ENCODE measurements at regions not wholly inside any gene's neighbourhood (a gene's known extent, or its start where the extent isn't known, plus 50 kb on each side); places are given as distances from the start of the nearest gene placed in this dataset.

DNA sequence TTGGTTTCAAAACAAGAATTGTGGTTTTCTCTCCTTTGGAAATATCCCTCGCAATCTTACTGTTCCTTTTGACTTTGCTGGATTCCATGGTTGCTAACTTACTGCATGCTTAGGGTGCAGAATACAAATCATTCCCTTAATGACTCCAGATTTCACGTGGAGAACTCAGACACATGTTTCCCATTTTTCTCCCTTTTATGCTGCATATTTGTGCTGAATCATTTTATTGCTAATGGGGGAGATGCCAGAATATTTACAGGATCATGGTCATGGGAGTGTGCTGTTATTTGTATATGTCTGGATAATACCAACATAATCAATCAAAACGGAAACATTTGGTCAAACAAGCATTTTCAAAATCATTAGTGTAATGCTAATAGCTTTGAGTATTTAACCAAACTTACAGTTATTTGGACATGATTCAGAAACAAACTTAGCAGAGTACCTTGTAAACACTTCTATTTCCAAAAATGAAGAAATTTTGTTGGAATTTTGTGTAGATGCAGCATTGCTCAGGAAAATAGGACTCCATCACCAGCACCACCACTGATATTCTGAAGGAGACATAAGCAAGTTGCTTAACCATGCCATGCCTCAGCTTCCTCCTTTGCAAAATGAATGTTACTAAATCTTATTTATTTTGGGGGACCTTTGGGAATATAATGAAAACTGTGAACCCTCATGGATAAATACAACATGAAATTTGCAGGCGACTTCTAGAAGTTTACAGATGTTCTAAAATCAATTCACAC lies 122.5 kb upstream of the RND3 start:
- no peak for DNase-seq

DNA sequence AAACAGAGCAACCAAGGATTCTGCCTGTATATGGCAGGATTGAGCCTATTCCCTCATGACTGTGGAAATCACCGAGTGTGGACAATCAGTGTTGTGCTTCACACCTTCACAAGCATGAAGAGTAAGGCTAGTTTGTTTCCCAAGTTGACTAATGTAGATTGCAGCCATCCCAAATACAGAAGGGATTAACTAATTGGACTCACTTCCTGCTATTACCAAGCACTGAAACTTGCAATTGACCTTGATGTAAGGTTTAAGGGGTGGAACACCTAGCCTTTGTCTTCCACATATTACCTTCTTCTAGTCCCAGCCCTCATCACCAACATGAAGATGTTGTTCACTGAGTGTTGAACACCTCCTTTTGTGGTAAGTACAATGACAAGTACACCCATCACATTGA lies 120.9 kb upstream of the RND3 start:
- DNase-seq = no peak

DNA sequence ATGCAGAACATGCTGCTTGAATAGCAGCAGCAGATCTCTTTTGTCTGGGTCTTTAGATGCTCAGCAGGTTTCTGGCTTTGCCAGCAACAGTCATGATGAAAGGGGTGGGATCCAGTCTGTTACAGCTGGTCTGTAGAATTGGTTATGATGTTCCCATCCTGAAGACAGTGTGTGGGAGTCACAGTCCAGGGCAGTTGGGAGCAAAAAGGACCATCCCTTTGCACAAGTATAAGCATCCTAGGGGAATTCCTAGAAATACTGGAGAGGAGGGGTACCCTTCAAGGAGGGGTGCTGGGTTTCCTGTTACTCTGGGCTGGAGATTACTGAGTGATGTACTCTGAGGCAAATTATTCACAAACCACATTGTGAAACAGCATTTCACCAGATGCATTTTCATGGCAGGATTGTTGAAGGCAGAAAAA lies 119.9 kb upstream of the RND3 start:
- DNase-seq = no peak

DNA sequence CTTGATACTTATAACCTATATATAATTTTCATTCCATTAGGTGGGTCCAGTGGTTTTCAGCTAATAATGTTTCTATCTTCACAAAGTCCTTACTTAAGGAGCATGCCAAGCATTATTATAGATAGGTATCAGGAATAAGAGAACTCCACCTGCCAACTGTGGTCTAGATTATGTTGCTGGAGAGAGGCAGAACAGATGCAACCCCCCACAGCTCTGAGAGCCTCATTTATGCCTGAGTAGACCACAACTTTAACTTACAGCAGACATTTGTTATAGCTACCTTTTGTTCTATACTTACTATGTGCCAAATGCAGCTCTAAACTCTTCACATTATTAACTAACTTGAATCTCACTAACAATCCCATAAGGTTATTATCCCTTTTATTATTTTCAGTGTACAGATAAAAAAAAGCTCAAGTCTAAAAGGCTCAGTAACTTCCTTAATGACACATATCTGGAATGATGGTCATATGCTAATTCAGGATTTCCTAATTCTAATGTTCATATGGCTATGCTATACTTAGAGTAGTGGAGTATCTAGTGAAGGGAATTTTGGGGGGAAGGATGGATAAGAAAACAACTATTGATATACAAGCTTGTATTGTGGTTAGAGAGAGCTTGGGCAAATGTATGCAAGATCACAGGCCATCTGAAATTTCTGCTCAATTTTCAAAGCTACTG lies 119.1 kb upstream of the RND3 start:
- DNase-seq = no peak

DNA sequence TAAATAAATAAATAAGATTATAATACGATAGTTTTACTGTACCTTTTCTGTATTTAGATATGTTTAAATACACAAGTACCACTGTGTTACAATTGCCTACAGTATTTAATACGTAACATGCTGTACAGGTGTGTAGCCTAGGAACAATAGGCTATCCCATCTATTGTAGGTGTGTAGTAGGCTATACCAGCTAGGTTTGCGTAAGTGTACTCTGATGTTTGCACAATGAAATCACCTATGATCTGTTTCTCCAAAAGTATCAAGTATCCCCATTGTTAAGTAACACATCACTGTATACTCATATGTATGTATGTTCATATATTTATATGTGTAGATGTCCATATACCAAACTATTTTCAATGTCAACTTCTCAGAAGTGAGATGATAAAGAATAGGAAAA lies 118.2 kb upstream of the RND3 start:
- no peak for DNase-seq

DNA sequence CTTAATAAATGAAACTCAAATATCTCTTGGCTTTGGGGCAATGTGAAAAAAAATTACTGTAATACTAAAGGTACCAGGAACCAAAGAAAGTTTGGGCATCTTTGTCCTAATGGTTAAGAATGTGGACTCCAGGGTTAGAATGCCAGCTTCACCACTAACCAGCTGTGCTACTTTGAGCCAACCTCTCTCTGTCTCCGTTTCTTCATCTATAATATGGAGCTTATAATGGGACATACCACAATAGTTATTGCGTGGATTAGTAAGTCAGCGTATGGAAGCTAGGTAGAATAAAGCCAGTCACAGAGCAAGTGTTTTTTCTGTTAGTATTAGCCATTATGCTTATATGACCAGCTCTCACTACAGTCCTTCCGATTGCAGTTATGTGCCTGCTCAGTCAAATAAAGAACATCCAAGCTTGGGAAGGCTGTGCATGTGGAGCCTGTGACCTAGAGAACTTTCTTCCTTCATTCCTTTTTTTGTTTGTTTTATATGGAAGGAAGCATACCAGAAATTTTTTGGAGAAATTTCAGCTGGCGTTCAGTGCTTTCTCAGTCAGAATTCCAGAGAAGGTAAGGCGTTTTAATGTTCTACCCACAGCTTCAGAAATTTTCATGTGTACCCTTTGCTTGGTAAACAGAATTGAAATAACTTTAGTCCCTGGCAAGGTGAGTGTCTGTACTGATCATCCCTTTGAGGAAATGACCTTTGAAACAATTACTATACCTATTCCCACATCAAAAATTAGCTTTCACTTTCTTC lies 114.0 kb upstream of the RND3 start:
- no peak for DNase-seq

DNA sequence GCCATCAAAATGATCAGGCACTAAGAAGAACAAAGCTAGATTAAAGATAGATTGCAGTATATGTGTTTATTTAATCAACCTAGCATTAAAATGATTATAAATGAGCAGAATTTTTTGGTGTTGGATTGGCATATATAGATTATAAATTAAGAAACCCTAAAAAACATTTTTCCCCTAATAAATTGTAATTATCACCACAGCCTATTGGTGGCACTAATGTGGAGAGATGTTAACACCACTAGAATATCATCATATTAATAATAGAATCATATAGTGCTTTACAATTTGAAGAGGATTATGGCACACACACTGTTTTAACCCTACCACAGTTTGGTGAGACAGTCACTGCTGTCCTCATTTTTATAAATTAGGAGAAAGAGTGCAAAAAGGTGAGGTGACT lies 112.4 kb upstream of the RND3 start:
- DNase-seq = no peak

DNA sequence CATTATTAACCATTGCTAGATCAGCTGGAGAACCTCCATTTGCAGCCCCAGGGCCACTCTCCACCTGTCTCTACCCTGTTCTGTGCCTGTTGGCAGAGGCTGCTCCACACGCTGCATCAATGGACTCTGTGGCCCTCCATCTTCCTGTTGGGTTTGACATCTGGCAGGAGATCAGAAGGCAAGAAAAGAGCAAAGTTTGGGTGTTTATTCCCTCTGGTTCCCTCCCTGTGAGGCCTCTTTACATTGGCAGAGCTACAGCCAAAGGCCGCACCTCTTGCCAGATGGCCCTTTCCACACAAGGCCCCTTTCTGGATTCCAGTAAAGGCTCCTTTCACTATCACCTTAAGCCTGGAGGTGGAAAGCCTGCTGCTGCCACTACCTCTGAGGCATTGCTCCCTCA lies 110.9 kb upstream of the RND3 start:
- DNase-seq = no peak

DNA sequence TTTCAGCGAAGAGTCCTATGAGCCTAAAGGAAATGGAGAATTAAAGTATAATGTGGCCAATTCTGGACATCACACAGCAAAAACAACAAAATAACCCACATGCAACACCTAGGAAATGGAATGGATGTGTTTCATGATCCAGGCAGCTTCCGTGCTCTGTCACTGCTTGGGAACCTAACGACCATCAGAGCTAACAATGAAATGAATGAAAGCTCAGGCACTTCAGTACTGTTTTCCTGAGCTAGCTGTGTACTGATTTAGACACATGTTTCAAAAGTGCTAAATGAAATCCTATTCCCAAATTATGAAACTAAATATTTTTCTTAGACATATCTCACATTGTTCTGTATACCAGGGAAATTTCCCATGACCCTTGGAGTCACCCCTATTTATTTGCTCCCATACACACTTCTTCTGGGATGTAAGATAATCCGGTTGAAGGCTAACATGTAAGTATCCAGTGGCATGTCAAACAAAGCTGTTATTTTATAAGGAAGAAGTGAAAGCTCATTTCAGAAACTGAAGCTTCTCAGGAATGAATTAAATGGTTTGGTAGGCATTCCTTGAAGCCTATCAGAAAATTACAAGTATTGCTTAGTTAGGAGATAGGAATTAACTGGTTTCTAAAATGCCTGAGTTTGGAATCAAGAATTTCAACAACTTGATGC lies 108.5 kb upstream of the RND3 start:
- no peak for DNase-seq

DNA sequence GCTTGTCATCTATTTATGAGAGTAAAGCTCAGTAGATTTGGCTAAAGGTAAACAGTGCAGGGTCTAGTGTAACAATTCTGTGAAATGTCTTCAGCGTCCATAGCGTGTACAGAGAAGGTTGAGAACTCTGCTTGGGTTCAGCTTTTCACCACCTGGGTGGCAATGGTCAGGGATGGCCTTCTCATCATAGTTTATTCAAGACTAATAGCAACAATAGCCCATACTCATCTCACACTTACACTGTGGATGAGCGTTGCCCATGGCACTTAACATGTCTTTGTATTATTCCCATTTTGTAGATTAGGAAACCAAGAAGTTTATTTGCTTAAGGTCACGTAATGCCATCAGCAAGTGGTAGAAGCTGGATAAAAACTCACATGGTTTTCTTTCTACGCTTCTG lies 106.8 kb upstream of the RND3 start:
- no peak for DNase-seq

DNA sequence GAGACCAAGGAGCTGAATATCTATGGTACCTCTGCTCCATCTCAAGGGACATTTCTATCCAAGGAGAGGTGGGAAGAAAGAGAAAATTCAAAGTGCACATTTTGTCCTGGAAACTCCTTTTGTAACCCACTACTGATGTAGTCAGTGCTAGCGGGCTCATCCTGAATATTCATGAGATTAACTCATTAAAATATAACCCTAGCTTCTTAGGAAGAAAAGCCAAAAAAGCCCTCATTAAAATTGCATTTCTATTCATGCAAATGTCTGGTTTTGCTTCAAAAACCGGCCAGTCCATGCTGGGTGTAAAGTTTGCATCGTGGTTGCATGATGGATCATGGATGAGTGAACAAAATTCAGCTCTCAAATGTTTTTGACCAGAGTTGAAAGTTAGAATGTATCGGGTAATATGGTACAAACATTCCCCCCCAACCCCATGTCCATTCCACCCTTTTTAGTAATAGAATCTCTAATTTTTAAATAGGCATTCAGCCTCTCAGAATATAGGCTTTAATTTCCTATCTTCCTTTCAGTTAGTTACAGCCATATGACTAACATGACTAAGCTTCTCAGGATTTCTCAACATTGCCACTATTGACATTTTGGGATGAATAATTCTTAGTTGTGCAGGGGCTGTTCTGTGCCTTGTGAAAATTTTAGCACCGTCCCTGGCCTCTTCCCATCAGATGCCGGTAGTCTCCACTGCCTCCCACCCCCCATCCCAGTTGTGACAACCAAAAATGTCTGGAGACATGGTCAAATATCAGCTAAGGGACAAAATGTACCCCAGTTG lies 104.2 kb upstream of the RND3 start:
- no peak for DNase-seq

DNA sequence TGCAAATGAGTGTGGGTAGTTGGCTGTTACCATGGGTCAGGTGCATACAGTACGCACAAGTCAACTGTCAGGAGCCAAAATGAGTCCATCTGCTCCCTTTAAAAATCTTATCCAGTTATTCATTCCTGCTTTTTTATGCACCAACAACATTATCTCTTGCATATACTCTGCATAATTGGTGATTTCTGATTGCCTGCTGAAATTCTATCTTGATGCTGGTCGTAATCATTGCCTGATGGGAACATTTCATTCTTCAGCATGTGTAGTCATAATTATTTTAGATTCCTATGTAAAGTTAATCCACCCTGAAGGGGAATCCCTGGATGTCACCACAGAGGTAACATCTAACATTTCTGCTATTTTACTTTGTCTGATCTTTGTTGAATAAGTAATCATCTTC lies 102.2 kb upstream of the RND3 start:
- no peak for DNase-seq

DNA sequence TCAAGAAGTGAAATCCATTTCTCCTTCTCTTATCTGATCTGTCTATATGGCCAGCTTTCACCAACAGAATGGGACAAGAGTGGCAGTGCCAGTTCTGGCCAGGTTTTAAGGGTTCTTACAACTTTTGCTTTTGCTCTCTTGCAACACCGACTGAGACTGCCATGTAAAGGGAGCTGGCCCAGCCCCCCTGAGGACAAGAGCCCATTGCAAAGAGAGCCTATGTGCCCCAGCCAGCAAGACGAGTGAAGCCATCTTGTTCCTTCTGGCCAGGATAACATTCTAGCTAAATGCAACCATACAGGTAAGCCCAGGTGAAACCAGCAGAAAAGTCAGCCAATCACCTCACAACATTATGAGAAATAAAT lies 101.0 kb upstream of the RND3 start:
- no peak for DNase-seq

DNA sequence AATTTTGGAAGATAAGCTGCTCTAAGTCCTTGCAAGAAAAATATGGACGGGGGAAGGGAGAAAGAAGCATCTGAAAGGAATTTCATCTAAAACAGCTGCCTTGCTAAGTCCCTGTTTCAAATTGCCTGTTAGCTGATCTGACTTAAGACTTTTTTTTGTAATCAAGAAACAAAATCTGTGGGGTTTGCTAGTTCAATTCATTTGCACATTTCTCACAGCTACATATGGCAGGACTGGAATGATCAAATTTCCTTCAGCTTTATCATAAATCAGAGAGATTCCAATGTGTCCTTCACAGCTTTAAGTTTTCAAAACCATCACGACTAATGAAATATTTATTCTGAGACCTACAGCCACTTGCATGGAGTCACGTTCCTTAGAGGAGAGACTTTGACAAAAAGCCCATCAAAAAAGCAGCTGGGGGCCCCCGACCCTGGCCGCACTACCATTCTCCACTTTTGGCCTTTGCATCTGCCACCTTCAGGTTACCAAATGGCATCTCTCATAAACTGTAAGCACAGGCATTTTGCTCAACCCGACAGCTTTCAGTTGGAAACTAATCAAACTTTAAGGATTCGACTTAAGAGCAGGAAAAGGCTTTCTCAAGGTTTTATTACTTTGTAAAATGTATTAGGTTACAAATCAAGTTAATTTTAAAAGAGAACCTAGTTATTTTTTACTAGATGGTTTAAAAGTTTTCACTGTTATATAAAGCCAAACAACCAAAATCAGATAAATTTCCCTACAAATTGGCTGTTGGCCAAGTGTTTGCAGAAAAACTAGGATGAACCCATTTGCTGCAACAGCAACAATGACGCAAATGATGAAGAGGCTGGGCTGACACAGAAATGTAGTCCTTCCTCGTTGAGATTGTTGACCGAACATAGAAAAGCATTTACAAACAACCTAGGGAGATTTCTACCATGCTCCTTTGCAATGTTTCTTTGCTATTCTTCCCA lies 100.4 kb upstream of the RND3 start:
- no peak for DNase-seq

DNA sequence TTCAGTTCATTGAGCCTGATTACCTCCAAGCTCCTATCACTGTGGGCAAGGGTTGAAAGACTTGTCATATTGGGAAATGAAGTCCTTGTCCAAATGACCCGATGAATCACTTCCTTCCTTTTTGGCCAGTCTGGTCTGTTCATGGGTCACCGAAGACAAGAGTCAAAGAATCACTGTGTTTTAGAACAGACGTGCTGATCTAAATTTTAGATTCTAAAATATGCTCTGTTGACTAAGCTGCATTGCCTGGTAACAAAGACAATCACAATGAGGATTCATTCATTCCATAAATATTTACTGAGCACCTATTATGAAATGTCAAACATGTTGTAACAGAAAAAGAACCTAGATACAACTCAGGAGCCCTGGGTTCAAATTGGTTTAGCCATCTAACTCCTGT lies 99.4 kb upstream of the RND3 start:
- DNase-seq = no peak

DNA sequence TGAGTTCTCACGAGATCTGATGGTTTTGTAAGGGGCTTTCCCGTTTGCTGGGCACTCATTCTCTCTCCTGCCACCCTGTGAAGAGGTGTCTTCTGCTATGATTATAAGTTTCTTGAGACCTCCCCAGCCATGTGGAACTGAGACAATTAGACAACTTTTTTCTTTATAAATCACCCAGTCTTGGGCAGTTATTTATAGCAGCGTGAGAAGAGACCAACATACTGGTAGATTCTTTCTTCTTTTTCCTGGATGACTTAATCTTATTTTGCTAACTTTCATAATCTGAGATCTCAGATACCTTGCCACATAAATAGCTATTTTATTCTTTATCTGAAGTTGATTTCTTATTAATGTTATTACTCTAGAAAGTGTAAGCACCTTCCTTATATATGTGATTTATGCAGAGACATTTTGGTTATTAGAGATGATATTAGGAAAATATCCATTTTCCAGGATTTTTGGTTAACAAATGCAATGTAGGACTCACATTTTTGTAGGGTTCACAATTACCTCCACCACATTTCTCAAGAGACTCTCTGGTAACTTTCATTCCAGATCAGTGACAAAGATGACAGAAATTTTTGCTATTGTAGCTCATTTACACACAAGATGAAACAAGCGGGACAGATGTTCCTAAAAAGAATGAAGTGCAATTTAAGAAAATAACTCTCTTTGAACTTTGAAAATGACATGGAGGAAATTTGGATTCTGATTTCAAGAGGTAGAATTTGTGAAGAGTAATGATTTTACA lies 97.9 kb upstream of the RND3 start:
- DNase-seq = no peak

DNA sequence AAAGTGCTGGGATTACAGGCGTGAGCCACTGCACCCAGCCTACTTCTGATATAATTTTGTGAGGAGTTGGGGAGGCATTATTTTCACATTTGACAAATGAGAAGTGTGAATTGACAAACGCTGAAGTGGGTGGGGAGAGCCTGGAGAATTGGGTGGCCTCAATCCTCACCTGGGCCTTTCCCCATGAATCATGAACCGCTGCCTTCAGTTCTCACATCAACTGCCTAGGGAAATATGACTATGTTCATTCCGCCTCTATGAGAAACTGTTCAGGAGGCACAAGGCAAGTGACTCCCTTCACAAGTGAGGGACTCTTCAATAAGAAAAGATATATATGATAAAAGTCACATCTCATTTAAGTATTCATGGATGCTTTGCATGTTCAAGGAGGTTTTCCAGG lies 96.6 kb upstream of the RND3 start:
- DNase-seq = no peak

DNA sequence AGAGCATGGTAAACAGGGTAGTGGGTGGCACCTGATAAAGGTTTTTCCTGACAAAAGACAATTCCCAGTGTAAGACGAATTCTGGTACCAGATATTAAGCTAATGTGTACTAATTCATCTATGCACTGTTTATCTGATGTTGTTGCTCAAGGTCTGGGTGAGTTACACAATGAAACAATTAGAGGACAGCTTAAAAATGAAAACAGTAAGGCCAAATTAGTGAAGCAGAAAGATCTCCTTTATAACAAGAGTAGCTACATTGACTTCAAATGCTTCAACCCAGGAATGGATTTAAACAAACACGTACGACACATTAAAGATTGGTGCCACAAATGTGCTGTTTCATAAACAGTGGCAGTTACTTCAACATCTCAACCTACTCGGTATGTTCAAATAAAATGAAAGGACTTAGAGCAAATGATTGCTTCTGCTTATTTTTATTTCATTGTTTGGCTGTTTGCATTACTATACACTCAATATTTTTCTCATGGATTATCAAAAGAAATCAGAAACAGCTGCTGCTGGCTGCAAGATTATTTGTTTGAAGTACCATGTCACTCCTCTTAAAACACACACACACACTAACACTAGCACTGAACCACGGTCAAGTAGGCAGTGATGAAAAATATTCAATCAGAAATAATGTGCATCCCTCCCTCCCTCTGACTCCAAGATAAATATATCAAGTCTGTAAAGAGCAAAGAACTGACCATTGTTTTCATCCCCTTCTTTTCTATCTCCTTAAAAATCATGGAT lies 94.4 kb upstream of the RND3 start:
- no peak for DNase-seq

DNA sequence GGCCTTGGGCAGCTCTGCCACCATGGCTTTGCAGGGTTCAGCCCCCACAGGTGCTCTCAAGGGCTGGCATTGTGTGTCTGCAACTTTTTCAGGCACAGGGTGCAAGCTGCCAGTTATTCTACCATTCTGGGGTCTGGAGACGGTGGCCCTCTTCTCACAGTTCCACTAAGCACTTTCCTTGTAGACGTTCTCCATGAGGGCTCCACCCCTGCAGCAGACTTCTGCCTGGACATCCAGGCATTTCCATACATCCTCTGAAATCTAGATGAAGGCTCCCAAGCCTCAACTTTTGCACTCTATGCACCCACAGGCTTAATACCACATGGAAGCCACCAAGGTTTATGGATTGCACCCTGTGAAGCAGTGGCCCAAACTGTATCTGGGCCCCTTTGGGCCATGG lies 91.0 kb upstream of the RND3 start:
- no peak for DNase-seq

DNA sequence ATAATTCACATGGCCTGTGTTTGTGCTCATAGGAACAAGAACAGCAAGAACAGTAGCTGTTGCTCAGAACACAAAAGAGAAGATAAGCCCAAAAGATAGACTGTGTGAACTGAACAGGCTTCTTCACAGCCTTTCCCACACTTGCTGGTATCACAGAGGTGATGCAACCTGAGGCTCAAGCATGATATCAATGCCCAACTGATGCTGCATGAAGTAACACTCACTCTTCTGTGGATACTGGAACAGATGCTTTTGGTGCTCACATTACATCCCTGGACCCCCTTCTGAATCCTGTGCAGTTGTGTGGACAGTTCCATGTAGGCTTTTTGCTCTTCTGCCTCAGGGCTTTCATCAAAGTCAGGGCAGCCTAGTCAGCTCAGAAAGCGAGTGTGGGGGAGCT lies 88.4 kb upstream of the RND3 start:
- no peak for DNase-seq

Measured in SIG-M5 (cell line).